GM12878 (cell line): ENCODE measurements at regions not wholly inside any gene's neighbourhood (a gene's known extent, or its start where the extent isn't known, plus 50 kb on each side); places are given as distances from the start of the nearest gene placed in this dataset.

Experiments
- ATAC-seq: fragments of 200-7000 bp; cut with Tn5 transposase; 3 replicates; pipeline ENCODE4 v1.9.1; 2020; ENCODE audit warnings: mild to moderate bottlenecking, moderate library complexity
- BruUV-seq: library from RNA; stranded (reverse); fragments of 400-500 nt; replicated peaks from 2 replicates; lab custom pipeline; 2021; lab: Mats Ljungman, UMichigan
- CTCF ChIA-PET: fragments of 300-600 bp; sonication (Branson Sonifier 250); formaldehyde crosslinking; extraction: SDS; loops from one replicate; lab custom pipeline; 2021; ENCODE audit warnings: inconsistent platforms; lab: Yijun Ruan, JAX
- POLR2A ChIA-PET: fragments of 350-600 bp; formaldehyde crosslinking; extraction: SDS; loops from one replicate; lab custom pipeline; 2021; ENCODE audit warnings: inconsistent platforms; lab: Charles Lee
- RAD21 ChIA-PET: fragments of 300-600 bp; sonication (Branson Sonifier 250); formaldehyde crosslinking; loops from one replicate; lab custom pipeline; 2023; ENCODE audit warnings: antibody characterized with exemption; ENCODE audit not compliant: unreplicated experiment; lab: Charles Lee
- SMC1A ChIA-PET: fragments of 300-600 bp; sonication (Branson Sonifier 250); formaldehyde crosslinking; loops from one replicate; lab custom pipeline; 2023; ENCODE audit not compliant: unreplicated experiment, uncharacterized antibody; lab: Charles Lee
- DNase-seq: peaks from one replicate; pipeline ENCODE4 v3.0.0-alpha.2; 2011; ENCODE audit warnings: low read depth, low spot score
- FAIRE-seq: peaks from 3 replicates; lab custom pipeline; 2011; peaks lifted over from hg19 to GRCh38; lab: Jason Lieb, UNC
- H2AFZ ChIP-seq: 2 replicates; pipeline ENCODE4 v1.6.0; 2011; ENCODE audit warnings: low read depth, low read length, control low read depth; ENCODE audit not compliant: control insufficient read depth
- H3K27ac ChIP-seq: 2 replicates; pipeline ENCODE4 v1.5.1; 2011; ENCODE audit warnings: control low read depth; ENCODE audit not compliant: control insufficient read depth, insufficient read depth
- H3K27me3 ChIP-seq, 2 experiments: replicated peaks in 1 of 2; 2 replicates each; pipeline versions ENCODE4 v1.6.0 to v1.6.1; 2011; ENCODE audit warnings: low read length in 1 of 2; ENCODE audit not compliant: control insufficient read depth in 2 of 2, insufficient read depth in 2 of 2
- H3K36me3 ChIP-seq, 2 experiments: 2 replicates each; pipeline ENCODE4 v1.5.1; 2011; ENCODE audit warnings: low read length in 1 of 2; ENCODE audit not compliant: control insufficient read depth in 2 of 2, insufficient read depth in 2 of 2
- H3K4me1 ChIP-seq: 2 replicates; pipeline ENCODE4 v1.6.1; 2011; ENCODE audit warnings: mild to moderate bottlenecking, low read length, moderate library complexity, mixed read lengths; ENCODE audit not compliant: control insufficient read depth, insufficient read depth
- H3K4me2 ChIP-seq: 2 replicates; pipeline ENCODE4 v1.6.0; 2011; ENCODE audit warnings: control low read depth; ENCODE audit not compliant: control insufficient read depth, insufficient read depth
- H3K4me3 ChIP-seq: fragments of 200-600 bp; sonication (generic); 2 replicates; pipeline ENCODE4 v1.5.1; 2016
- H3K79me2 ChIP-seq: 2 replicates; pipeline ENCODE4 v1.6.0; 2011; ENCODE audit warnings: low read length; ENCODE audit not compliant: control insufficient read depth, insufficient read depth
- H3K9ac ChIP-seq: 2 replicates; pipeline ENCODE4 v1.8.0; 2011; ENCODE audit warnings: low read length, control low read depth, mixed read lengths; ENCODE audit not compliant: control insufficient read depth, insufficient read depth
- H3K9me3 ChIP-seq: replicated peaks from 3 replicates; pipeline ENCODE4 v1.5.1; 2011; ENCODE audit warnings: mild to moderate bottlenecking, low read length; ENCODE audit not compliant: control insufficient read depth, insufficient read depth
- H4K20me1 ChIP-seq: 2 replicates; pipeline ENCODE4 v1.6.0; 2011; ENCODE audit not compliant: control insufficient read depth, insufficient read depth
- ASH2L ChIP-seq: fragments of 300-600, 200-600 bp; sonication (generic); IDR thresholded peaks from 2 replicates; pipeline ENCODE4 v1.6.1; 2017; ENCODE audit warnings: low read depth, mild to moderate bottlenecking, borderline replicate concordance
- CREM ChIP-seq: IDR thresholded peaks from 2 replicates; pipeline ENCODE4 v1.6.1; 2014; ENCODE audit warnings: antibody characterized with exemption, low read depth
- ESRRA ChIP-seq: IDR thresholded peaks from 2 replicates; pipeline ENCODE4 v1.6.1; 2012; ENCODE audit warnings: mild to moderate bottlenecking, low read length, improper control_type of control experiment
- FOS ChIP-seq: IDR thresholded peaks from 3 replicates; pipeline ENCODE4 v1.6.1; 2011; ENCODE audit warnings: borderline replicate concordance; ENCODE audit not compliant: insufficient read length; ENCODE audit errors: extremely low read depth
- RAD21 ChIP-seq: IDR thresholded peaks from 2 replicates; pipeline ENCODE4 v1.6.1; 2011; ENCODE audit warnings: mild to moderate bottlenecking, low read depth, low read length, moderate library complexity; ENCODE audit not compliant: insufficient read depth
- RELA ChIP-seq: fragments of 450-650 bp; IDR thresholded peaks from 2 replicates; pipeline ENCODE4 v1.8.0; 2014; ENCODE audit warnings: borderline replicate concordance; ENCODE audit not compliant: partially characterized antibody
- SKIL ChIP-seq: fragments of 450-650 bp; IDR thresholded peaks from 2 replicates; pipeline ENCODE4 v1.6.1; 2017; ENCODE audit warnings: mild to moderate bottlenecking, low read depth, inconsistent platforms; ENCODE audit not compliant: poor library complexity, severe bottlenecking
- SP1 ChIP-seq: IDR thresholded peaks from one replicate; pipeline ENCODE4 v1.6.1; 2011; ENCODE audit warnings: low read depth, low read length
- TAF1 ChIP-seq: IDR thresholded peaks from 2 replicates; pipeline ENCODE4 v1.6.1; 2011; ENCODE audit warnings: mild to moderate bottlenecking, low read depth, low read length, borderline replicate concordance
- TCF3 ChIP-seq: IDR thresholded peaks from 2 replicates; pipeline ENCODE4 v1.6.1; 2012; ENCODE audit warnings: low read depth, mild to moderate bottlenecking, low read length, borderline replicate concordance; ENCODE audit not compliant: insufficient read depth
- ZNF207 ChIP-seq: fragments of 450-650 bp; IDR thresholded peaks from 2 replicates; pipeline ENCODE4 v1.6.1; 2014; ENCODE audit warnings: antibody characterized with exemption, mild to moderate bottlenecking, borderline replicate concordance
- WGBS: methylation state at CpG from one replicate; pipeline ENCODE4 v1.1.6; 2016; ENCODE audit warnings: low lambda C conversion rate; ENCODE audit not compliant: insufficient replicate concordance, insufficient coverage; ENCODE audit errors: missing lambda C conversion rate; 5-methylcytosine and 5-hydroxymethylcytosine counted together
- in situ Hi-C: fragments of 300-500 bp; cut with MboI; formaldehyde crosslinking; loops from 9 replicates; pipeline ENCODE4 v1.14.3; 2018; ENCODE audit warnings: mixed read lengths
- intact Hi-C: fragments of 100-400 bp; cut with micrococcal nuclease; formaldehyde crosslinking; loops from one replicate; pipeline ENCODE4 v1.14.2; 2022; ENCODE audit not compliant: unreplicated experiment

GRCh38 chr13:54949735-54950134, 1921.1 kb downstream of the OLFM4 start:
- ChIA-PET SMC1A (no interaction called here), POLR2A (no interaction called here), CTCF (interaction anchor here (1.4 kb wide), 1 partner anchor 12 kb away, joined by 3 read pairs; no protein-coding TSS in a partner anchor), RAD21 (no interaction called here)
- Histone ChIP-seq H3K27me3 (no peaks in the 10 kb centered on the region), H3K27ac (no peak overlapping the region), H3K4me2 (no peak overlapping the region), H3K79me2 (no peaks in the 10 kb centered on the region), H2AFZ (no peak overlapping the region), H3K4me1 (no peaks in the 10 kb centered on the region), H4K20me1 (no peaks in the 10 kb centered on the region), H3K4me3 (no peak overlapping the region), H3K36me3 (no peaks in the 10 kb centered on the region), H3K9me3 (no peaks in the 10 kb centered on the region; the same call in 2 of the 3 replicates), H3K9ac (no peak overlapping the region)
- TF ChIP-seq CREM (no peak), SKIL (no peak), TAF1 (no peak), TCF3 (no peak), RELA (no peak), SP1 (no peak), FOS (no peak), RAD21 (no peak), ESRRA (no peak), ZNF207 (no peak), ASH2L (no peak)
- DNase-seq, result no peak
- intact Hi-C loops, result no loop called here
- in situ Hi-C loops, result no loop called here
- no TSS peak for BruUV-seq
- no peak for ATAC-seq
- WGBS, result 0% methylated on average over 4 of the region's 4 CpGs
- FAIRE-seq, result no peak
